ENCODE measurements at regions not wholly inside any gene's neighbourhood (a gene's known extent, or its start where the extent isn't known, plus 50 kb on each side); places are given as distances from the start of the nearest gene placed in this dataset.

- H3K4me3 ChIP-seq (ENCODE audit: low read depth, low read length) = no peak overlapping the region
- no peak for DNase-seq (ENCODE audit: low read depth)
- no peak for TF ChIP-seq CTCF (IDR thresholded peaks at IDR 0.05; ENCODE audit: control insufficient read depth, extremely low read depth, insufficient read depth)
Observed at GRCh38 chr15:88398011-88398410, 69.2 kb downstream of the MRPL46 start.

GRCh38 chr15:88397506-88397905 lies 69.7 kb downstream of the MRPL46 start:
- DNase-seq (ENCODE audit: low read depth) = no peak
- no peak for TF ChIP-seq CTCF (IDR thresholded peaks at IDR 0.05; ENCODE audit: control insufficient read depth, extremely low read depth, insufficient read depth)
- H3K4me3 ChIP-seq (ENCODE audit: low read depth, low read length) = no peak overlapping the region

GRCh38 chr15:88395872-88396781 lies 71.1 kb downstream of the MRPL46 start:
- peak; percentile 41 for DNase-seq (ENCODE audit: low read depth)
- TF ChIP-seq CTCF (IDR thresholded peaks at IDR 0.05; ENCODE audit: control insufficient read depth, extremely low read depth, insufficient read depth) = no peak
- H3K4me3 ChIP-seq (ENCODE audit: low read depth, low read length) = no peak overlapping the region

- TF ChIP-seq CTCF (IDR thresholded peaks at IDR 0.05; ENCODE audit: control insufficient read depth, extremely low read depth, insufficient read depth) = no peak
- peak; percentile 36 for DNase-seq (ENCODE audit: low read depth)
- no peak overlapping the region for H3K4me3 ChIP-seq (ENCODE audit: low read depth, low read length)
Observed at GRCh38 chr15:88395241-88395640, 71.9 kb downstream of the MRPL46 start.

DNA sequence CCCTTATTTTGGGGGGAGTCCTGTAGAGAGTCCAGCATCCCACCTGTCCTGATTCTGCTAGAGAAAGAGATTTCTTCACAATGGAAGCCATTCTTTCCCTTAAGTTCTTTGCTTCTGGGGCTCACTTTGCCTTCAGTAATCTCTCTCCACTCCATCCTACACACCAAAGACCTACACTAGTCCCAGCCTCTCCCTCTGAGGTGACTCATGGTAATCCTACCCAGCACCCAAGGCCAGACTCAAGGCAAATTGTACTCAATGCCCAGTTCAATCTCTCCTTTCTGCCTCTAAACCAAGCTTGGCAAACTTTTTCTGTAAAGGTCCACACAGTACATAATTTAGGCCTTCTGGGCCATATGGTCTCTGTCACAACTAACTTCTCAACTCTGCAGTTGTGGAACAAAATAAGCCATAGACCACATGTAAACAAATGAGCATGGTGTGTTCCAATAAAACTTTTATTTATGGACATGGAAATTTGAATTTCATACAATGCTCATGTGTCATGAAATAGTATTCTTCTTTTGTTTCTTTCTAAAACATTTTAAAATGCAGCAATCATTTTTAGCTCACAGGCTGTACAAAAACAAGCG lies 72.5 kb downstream of the MRPL46 start:
- peak; percentile 61 for DNase-seq (ENCODE audit: low read depth)
- no peak overlapping the region for H3K4me3 ChIP-seq (ENCODE audit: low read depth, low read length)
- TF ChIP-seq CTCF (IDR thresholded peaks at IDR 0.05; ENCODE audit: control insufficient read depth, extremely low read depth, insufficient read depth) = no peak

GRCh38 chr15:88393719-88394519 lies 73.3 kb downstream of the MRPL46 start:
- no peak overlapping the region for H3K4me3 ChIP-seq (ENCODE audit: low read depth, low read length)
- no peak for TF ChIP-seq CTCF (IDR thresholded peaks at IDR 0.05; ENCODE audit: control insufficient read depth, extremely low read depth, insufficient read depth)
- DNase-seq (ENCODE audit: low read depth) = no peak

All from LNCaP clone FGC (cell line).